Right ventricle myocardium superior (tissue), 1 donor: ENCODE measurements at regions not wholly inside any gene's neighbourhood (a gene's known extent, or its start where the extent isn't known, plus 50 kb on each side); places are given as distances from the start of the nearest gene placed in this dataset.

ENCODE experiments used
- ATAC-seq: fragments of 200-7000 bp; cut with Tn5 transposase; one replicate; pipeline ENCODE4 v1.9.1; 2020; ENCODE audit warnings: mild to moderate bottlenecking; ENCODE audit not compliant: poor library complexity
- DNase-seq: peaks from one replicate; pipeline ENCODE4 v3.0.0-alpha.2; 2020
- intact Hi-C: fragments of 100-400 bp; cut with DNase I; formaldehyde crosslinking; loops from one replicate; pipeline ENCODE4 v1.11.2; 2022
- donor health status: DM: no; HTN: yes; CAD: no; lungs with severe emphysema.

DNA sequence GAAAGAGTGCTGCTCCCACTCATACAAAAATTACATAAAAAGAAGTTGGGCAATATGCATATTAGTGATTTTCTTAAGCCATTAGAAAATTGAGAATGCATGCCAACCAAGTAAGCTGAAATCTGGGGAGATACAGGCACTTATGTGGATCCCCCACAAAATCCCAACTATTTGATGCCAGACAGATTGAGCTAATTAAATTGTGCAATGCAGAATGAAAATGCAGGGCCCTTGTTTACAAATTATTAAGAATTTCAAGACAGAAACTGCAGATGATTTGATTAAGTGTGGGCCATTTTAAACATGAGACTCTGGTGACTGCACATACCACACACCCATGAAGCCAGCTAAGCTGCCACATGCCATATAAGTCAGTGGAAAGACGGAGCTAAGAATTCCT lies 554.5 kb downstream of the CBLN2 start:
- intact Hi-C loops: no loop called here
- DNase-seq (no peak), ATAC-seq (no peak)

- no peak for DNase-seq
- intact Hi-C loops: no loop called here
- no peak for ATAC-seq
Observed at GRCh38 chr18:71986351-71987050, 557.6 kb downstream of the CBLN2 start.

- ATAC-seq: no peak
- DNase-seq: no peak
- intact Hi-C loops: no loop called here
Observed at GRCh38 chr18:71976744-71977143, 567.4 kb downstream of the CBLN2 start.

GRCh38 chr18:71966791-71967190 lies 577.4 kb downstream of the CBLN2 start:
- ATAC-seq: no peak
- no peak for DNase-seq
- intact Hi-C loops: no loop called here

DNA sequence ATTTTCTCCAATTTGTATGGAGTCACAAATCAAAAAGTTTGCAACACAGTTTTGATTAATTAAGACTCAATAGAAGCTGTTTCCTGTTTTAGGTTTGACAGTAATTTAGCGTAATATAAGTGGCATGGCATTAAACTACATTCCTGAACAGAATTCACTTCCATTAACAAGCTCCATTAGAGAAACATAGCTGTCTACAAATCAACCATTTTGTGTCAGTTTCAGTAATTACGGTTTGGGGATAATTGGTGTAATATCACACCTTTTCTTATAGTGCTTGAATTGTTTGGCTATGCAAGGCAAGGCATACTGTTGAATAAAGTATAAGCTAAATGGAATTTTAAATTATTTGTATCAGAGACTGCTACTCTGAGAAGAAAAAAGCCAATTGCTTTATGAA lies 585.5 kb downstream of the CBLN2 start:
- intact Hi-C loops: no loop called here
- DNase-seq: no peak
- no peak for ATAC-seq

DNA sequence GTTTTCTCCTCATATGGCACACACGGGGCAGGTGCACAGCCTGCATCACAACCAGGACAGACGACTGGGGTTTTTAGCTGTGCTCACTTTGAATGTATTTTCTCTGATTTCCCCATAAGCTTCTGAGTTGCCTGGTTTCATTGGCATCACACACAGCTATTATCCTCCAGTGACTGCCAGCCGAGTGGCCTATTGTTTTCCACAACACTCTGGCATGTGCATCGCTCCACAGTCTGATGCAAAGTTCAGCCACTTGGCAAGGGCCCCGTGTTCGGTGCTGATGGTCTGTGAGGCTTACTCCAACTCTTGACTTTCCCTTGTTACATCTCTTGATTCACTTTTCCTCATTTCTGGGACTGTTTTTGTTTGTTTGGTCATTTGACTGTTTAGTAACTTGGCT lies 593.1 kb downstream of the CBLN2 start:
- ATAC-seq: no peak
- DNase-seq: no peak
- intact Hi-C loops: no loop called here

DNA sequence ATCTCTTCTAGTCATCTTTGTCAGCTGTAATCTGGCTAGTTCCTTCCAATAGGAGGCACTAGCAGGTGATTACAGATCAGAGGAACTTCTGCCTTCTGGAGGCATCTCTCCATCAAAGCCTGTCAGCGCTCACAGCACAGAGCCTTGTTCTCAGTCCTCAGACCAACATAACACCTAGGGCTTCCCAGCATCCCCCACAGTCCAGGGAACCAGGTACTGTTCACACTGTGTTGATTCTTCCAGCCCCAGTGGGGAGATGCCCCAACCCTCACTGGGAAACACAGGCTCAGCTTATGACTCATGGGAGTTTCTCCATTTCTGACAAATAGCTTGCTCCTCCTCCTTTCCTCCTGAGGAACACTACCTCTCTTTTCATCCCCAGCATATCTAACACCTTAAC lies 601.7 kb downstream of the CBLN2 start:
- no peak for DNase-seq
- intact Hi-C loops: no loop called here
- no peak for ATAC-seq

GRCh38 chr18:71939483-71939882 lies 604.7 kb downstream of the CBLN2 start:
- no peak for DNase-seq
- ATAC-seq: no peak
- intact Hi-C loops: no loop called here

GRCh38 chr18:71936744-71937143 lies 607.4 kb downstream of the CBLN2 start:
- no peak for ATAC-seq
- DNase-seq: no peak
- intact Hi-C loops: no loop called here

DNA sequence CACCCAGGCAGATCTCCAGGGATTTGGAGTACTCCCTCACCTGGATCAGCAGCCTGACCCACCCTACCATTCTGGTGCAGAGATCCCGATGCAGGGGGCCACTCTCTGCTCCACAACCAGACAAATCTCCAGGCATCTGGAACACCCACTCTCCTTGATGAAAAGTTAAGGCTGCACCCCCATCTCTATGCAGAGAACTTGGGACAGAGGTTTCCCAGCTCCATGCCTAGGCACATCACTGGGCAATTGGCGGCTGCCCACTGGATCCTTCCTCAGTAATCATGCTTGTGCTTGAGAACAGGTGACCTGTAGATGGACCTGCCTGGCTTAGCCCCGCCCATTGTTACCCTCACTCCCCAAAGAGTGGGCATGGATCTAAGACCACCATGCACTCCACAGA lies 624.9 kb downstream of the CBLN2 start:
- intact Hi-C loops: no loop called here
- ATAC-seq: no peak

GRCh38 chr18:71913641-71914040 lies 630.5 kb downstream of the CBLN2 start:
- DNase-seq (no peak), ATAC-seq (no peak)
- intact Hi-C loops: no loop called here

More for the DNA sequence above, 624.9 kb downstream of the CBLN2 start:
- DNase-seq: no peak

- no peak for ATAC-seq
- intact Hi-C loops: no loop called here
- no peak for DNase-seq
Observed at GRCh38 chr18:71902482-71902881, 641.7 kb downstream of the CBLN2 start.

GRCh38 chr18:71899707-71900472 lies 644.3 kb downstream of the CBLN2 start:
- no peak for DNase-seq
- intact Hi-C loops: no loop called here
- no peak for ATAC-seq

DNA sequence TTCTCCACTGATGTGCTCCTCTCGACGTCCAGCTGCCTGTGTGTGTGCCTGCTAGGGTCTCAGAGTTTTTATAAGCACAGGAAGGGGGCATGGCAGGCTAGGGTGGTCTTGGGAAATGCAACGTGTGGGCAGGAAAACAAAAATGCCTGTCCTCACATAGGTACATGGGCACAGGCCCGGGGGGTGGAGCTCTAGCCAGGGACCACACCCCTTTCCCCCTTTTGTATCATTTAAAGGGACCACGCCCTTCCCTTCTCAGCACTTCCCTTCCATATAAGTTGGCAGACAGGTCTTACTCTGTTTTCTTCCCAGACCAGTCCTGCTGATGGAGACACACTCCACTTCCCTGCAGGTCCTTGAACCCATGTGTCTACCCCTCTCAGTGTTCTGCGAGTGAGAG lies 645.0 kb downstream of the CBLN2 start:
- ATAC-seq (no peak), DNase-seq (no peak)
- intact Hi-C loops: no loop called here

- no peak for ATAC-seq
- intact Hi-C loops: no loop called here
- no peak for DNase-seq
Observed at GRCh38 chr18:71887509-71887908, 656.6 kb downstream of the CBLN2 start.

DNA sequence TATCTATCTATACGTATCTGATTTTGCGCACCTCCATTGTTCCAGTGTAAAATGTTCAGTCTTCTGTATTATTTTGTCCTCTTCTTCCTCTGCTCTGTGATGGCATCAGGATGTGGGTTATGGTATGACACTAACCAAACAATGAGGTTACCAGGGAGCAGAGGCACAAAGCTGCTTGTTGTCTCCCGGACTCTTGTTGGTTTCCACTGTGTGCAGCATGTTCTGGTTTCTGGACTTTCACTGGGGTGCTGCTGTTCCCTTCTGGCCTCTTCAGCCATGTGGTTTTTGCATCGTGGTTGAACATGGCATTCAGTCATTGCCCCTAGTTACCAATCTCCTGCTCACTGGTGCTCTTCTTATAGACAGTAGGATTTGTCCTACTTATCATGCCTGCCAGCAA lies 665.9 kb downstream of the CBLN2 start:
- ATAC-seq: no peak
- intact Hi-C loops: no loop called here
- no peak for DNase-seq

GRCh38 chr18:71873695-71874094 lies 670.4 kb downstream of the CBLN2 start:
- intact Hi-C loops: no loop called here
- ATAC-seq: no peak

GRCh38 chr18:71865888-71866287 lies 678.3 kb downstream of the CBLN2 start:
- intact Hi-C loops: no loop called here
- no peak for DNase-seq
- no peak for ATAC-seq

More at GRCh38 chr18:71873695-71874094, 670.4 kb downstream of the CBLN2 start:
- DNase-seq: no peak

DNA sequence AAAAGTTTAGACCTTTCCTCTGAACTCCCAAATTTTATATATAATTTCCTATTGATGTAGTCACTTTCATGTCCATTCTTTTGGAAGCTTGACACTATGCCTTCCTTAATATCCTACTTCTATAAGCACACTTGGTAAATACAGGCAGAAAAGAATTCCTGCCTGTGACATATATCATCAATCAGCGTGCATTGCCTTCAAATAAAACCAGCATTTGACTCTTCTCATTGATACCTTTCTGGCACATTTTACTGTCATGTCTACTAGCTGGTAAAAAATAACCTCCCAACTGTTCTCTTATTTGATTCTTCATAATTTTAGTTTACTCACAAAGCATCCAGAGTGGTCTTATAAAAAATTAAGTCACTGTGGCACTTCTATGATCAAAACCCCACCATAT lies 693.5 kb downstream of the CBLN2 start:
- ATAC-seq (no peak), DNase-seq (no peak)
- intact Hi-C loops: no loop called here

DNA sequence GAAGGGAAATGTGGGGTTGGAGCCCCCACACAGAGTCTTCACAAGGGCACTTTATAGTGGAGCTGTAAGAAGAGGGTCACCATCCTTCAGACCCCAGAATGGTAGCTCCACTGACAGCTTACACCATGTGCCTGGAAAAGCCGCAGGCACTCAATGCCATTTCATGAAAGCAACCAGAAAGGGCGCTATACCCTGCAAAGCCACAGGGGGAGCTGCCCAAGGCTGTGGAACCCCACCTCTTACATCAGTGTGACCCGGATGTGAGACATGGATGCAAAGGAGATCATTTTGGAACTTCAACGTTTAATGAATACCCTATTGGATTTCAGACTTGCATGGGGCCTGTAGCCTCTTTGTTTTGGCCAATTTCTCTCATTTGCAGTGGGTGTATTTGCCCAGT lies 694.7 kb downstream of the CBLN2 start:
- ATAC-seq (no peak), DNase-seq (no peak)
- intact Hi-C loops: no loop called here
